Fibroblast of mammary gland (primary cell): ENCODE measurements at regions not wholly inside any gene's neighbourhood (a gene's known extent, or its start where the extent isn't known, plus 50 kb on each side); places are given as distances from the start of the nearest gene placed in this dataset.

Experiments used
- DNase-seq: peaks from one replicate; pipeline ENCODE4 v3.0.0-alpha.2; 2010; ENCODE audit warnings: low read depth
- H3K4me3 ChIP-seq: 2 replicates; pipeline ENCODE4 v1.5.1; 2011; ENCODE audit warnings: low read depth, mild to moderate bottlenecking, low read length, moderate library complexity; ENCODE audit not compliant: control insufficient read depth
- CTCF ChIP-seq: conservative IDR thresholded peaks from 2 replicates; pipeline ENCODE4 v1.5.1; 2011; ENCODE audit warnings: low read depth, low read length, inconsistent platforms; ENCODE audit not compliant: control insufficient read depth, insufficient read depth

GRCh38 chr1:184811439-184812111 is 56.9 kb upstream of the EDEM3 start:
- no peak for DNase-seq
- H3K4me3 ChIP-seq: no peak overlapping the region
- TF ChIP-seq CTCF: no peak

GRCh38 chr1:184810735-184811343 is 56.2 kb upstream of the EDEM3 start:
- H3K4me3 ChIP-seq: no peak overlapping the region
- no peak for TF ChIP-seq CTCF
- DNase-seq: no peak

- no peak overlapping the region for H3K4me3 ChIP-seq
- no peak for TF ChIP-seq CTCF
- no peak for DNase-seq
Measured at GRCh38 chr1:184806296-184806721, 51.7 kb upstream of the EDEM3 start.

- H3K4me3 ChIP-seq: no peak overlapping the region
- TF ChIP-seq CTCF: peak; percentile 95
- DNase-seq: peak; percentile 89
Measured at GRCh38 chr1:184805667-184806295, 51.1 kb upstream of the EDEM3 start.
